ENCODE measurements at regions not wholly inside any gene's neighbourhood (a gene's known extent, or its start where the extent isn't known, plus 50 kb on each side); places are given as distances from the start of the nearest gene placed in this dataset.

DNA sequence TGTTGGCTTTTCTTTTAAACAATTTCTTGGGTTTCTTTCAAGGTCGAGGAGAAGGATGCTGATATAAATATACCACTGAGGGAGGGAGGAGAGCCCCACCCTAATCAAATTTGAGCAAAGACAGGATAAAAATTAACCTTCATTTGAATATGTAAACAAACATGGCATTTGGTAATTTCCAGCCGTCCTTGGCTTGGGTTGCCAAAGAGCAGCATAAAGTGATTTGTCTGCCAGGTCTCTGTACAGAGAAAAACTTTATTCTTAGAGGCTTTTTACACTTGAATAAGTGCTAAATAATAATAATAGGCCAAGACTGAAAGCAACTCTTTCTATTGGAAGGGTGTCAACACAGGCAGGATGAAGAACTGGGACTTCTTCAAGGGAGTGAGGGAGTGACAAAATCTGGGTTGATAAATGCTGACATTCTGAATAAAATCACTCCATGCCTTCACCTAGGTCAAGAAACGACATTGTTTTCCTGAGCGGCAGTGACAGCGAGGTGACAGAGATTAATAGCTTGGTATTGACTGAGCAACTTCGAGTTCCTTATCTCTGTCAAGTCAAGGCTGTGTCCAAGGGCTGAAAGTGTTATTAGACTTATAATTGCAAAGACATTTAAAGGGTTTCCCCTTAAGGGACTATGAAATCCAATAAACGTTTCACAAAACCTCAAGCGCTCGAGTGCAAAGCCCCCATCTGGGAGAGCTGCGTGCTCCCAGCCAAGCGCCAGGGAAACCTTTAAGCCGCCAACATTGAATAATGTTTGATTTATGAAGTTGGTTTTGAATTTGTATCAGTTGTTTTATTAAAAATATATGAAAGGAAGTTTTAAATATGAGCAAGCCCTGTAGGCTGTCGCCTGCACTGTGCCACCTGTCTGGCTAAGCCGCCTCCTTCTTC, 269.5 kb upstream of the N4BP1 start:
- Histone ChIP-seq H3K27me3 (ENCODE audit: low read depth) (no peaks in the 10 kb centered on the region), H3K9me3 (no peaks in the 10 kb centered on the region), H3K4me3 (no peak overlapping the region), H3K4me1 (no peaks in the 10 kb centered on the region), H3K36me3 (replicated peaks) (no peaks in the 10 kb centered on the region)
- in situ Hi-C loops (cut with MboI; ENCODE audit: low sequenced_read_pairs) = no loop called here
- no peak for DNase-seq (ENCODE audit: low spot score in 2 of 2)

DNA sequence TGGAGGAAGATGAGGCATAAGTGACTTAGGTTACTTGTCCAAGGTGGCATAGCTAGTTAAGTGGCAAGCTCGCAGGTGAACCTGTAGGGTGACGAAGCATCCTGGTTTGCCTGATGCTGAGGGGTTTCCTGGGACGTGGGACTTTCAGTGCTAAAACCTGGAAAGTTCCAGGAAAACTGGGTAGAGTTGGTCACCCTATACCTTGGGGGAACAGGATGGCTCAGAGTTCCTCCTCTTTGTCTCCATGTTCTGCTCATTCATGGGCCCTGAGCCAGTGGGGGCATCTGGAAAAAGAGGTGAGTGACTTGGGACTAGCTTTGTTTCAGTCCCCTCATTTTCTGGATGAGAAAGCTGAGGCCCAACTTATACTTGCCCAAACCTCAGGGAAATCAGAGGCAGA, 268.0 kb upstream of the N4BP1 start:
- no peaks in the 10 kb centered on the region for H3K9me3 ChIP-seq
- H3K4me1 ChIP-seq = no peaks in the 10 kb centered on the region
- no peaks in the 10 kb centered on the region for H3K36me3 ChIP-seq (replicated peaks)
- no peak overlapping the region for H3K4me3 ChIP-seq
- H3K27me3 ChIP-seq (ENCODE audit: low read depth) = no peaks in the 10 kb centered on the region
- in situ Hi-C loops (cut with MboI; ENCODE audit: low sequenced_read_pairs) = no loop called here
- no peak for DNase-seq (ENCODE audit: low spot score in 2 of 2)

DNA sequence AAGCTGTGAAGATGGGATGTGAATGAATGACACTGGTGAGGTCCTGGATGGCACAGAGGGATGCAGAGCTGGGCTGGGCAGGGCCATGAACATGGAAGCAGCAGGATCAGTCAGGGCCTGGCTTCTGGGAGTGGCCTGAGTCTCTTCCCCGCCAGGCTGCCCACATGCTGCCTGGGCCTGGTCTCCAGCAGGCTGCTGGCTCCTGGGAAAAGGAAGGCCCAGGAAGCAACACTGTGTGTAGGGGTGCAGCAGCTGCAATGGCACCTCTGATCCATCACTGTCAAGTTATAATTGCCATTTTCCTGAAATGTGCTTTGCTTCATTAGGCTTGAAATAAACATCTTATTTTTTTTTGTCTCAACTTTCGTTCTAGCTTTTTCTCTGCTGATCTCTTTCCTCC, 260.2 kb upstream of the N4BP1 start:
- no peak for DNase-seq (ENCODE audit: low spot score in 2 of 2)
- Histone ChIP-seq H3K4me3 (no peak overlapping the region), H3K4me1 (no peaks in the 10 kb centered on the region), H3K9me3 (no peaks in the 10 kb centered on the region), H3K36me3 (replicated peaks) (no peaks in the 10 kb centered on the region), H3K27me3 (ENCODE audit: low read depth) (no peaks in the 10 kb centered on the region)
- in situ Hi-C loops (cut with MboI; ENCODE audit: low sequenced_read_pairs) = no loop called here

DNA sequence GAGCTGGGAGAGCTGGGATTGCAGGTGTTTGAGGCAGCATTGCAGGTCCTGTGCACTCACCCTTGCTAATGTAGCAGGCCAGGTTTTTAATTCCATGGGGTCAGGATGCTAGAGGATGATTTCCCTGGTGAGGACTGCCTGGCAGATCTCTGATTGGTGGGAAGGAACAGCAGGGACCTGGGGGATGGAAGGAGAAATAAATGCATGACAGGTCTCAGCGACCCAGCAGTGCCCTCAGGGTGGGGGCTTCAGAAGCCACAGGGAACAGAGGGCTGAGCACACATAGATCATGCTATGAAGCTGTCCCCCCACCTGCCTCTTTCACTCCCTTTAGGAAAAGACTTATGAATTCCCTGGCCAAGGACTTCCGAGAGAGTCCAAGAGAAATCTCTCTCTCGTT, 255.5 kb upstream of the N4BP1 start:
- no peak for DNase-seq (ENCODE audit: low spot score in 2 of 2)
- no peaks in the 10 kb centered on the region for H3K9me3 ChIP-seq
- no peaks in the 10 kb centered on the region for H3K4me1 ChIP-seq
- in situ Hi-C loops (cut with MboI; ENCODE audit: low sequenced_read_pairs) = no loop called here
- no peaks in the 10 kb centered on the region for H3K36me3 ChIP-seq (replicated peaks)
- no peaks in the 10 kb centered on the region for H3K27me3 ChIP-seq (ENCODE audit: low read depth)
- no peak overlapping the region for H3K4me3 ChIP-seq

DNA sequence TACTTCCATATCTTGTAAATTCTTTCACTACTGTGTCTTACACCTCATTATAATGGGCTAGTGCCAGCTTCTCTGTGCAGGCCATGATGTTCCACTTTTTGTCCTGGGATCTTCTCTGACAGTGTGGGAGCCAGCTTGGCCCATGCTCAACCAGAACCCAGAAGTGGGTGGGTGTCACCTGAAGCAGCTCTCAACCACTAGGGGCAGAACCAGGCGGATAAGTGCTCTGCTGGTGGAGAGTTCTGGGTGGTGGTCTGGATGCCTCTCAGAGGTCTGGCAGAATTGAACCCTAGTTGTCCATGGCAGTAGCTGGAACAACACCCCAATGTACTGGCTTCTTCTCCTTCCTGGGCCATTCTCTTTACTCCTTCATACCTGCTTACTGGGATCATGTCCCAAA, 254.1 kb upstream of the N4BP1 start:
- H3K27me3 ChIP-seq (ENCODE audit: low read depth) = no peaks in the 10 kb centered on the region
- in situ Hi-C loops (cut with MboI; ENCODE audit: low sequenced_read_pairs) = no loop called here
- no peaks in the 10 kb centered on the region for H3K4me1 ChIP-seq
- H3K4me3 ChIP-seq = no peak overlapping the region
- no peak for DNase-seq (ENCODE audit: low spot score in 2 of 2)
- H3K9me3 ChIP-seq = no peaks in the 10 kb centered on the region
- H3K36me3 ChIP-seq (replicated peaks) = no peaks in the 10 kb centered on the region

DNA sequence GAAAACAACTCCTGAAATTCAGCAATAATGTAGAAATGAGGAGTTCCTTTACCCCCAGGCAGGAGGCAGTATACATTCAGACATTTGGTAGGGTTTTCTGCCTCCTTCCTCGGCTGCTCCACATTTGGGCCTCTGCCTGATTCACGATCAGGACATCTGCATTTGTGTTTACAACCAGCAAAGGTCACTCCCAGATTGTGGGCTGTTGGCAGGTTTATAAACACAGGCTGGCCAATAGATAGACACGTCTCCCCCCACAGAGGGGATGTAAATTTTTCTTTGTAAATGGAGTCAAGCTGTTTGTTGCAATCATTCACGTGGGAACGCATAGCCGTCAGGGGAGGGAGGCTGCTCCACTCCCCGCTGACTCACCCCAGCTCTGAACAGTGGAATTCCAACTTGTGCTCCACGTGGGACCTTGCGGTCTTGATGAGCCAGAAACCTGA, 252.1 kb upstream of the N4BP1 start:
- no peak overlapping the region for H3K4me3 ChIP-seq
- H3K9me3 ChIP-seq = no peaks in the 10 kb centered on the region
- no peak for DNase-seq (ENCODE audit: low spot score in 2 of 2)
- in situ Hi-C loops (cut with MboI; ENCODE audit: low sequenced_read_pairs) = no loop called here
- no peaks in the 10 kb centered on the region for H3K27me3 ChIP-seq (ENCODE audit: low read depth)
- no peaks in the 10 kb centered on the region for H3K36me3 ChIP-seq (replicated peaks)
- H3K4me1 ChIP-seq = no peaks in the 10 kb centered on the region

DNA sequence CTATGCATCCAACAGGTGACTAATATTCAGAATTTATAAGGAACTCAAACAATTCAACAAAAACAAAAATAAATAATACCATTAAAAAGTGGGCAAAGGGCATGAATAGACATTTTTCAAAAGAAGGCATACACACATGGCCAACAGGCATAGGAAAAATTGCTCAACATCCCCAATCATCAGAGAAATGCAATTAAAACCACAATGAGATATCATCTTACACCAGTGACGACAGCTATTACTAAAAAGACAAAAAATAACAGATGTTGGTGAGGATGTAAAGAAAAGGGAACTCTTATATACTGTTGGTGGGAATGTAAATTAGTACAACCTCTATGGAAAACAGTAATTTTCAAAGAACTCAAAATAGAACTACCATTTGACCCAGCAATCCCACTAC, 250.4 kb upstream of the N4BP1 start:
- no peak for DNase-seq (ENCODE audit: low spot score in 2 of 2)
- H3K4me3 ChIP-seq = no peak overlapping the region
- H3K27me3 ChIP-seq (ENCODE audit: low read depth) = no peaks in the 10 kb centered on the region
- in situ Hi-C loops (cut with MboI; ENCODE audit: low sequenced_read_pairs) = no loop called here
- no peaks in the 10 kb centered on the region for H3K4me1 ChIP-seq
- H3K9me3 ChIP-seq = no peaks in the 10 kb centered on the region
- no peaks in the 10 kb centered on the region for H3K36me3 ChIP-seq (replicated peaks)

DNA sequence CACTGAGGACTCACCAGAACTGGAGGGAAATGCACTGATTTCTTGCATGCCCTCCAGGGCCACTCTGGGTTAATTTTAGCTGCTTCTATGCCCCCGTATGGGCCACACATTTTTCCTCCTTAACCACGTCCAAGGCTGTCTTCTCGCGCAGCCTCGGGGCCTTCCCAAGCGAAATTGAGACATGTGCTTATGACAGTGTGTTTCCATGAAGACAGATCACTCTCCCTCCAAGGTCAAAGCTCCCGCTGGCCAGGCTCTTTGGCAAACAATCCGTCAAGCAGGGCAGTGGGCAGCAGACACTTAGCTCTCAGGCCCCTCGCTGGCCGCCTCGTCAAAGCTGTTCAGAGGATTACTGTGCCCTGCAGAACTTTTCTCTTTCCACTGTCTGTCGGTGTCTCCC, 243.0 kb upstream of the N4BP1 start:
- Histone ChIP-seq H3K4me3 (no peak overlapping the region), H3K4me1 (no peaks in the 10 kb centered on the region), H3K27me3 (ENCODE audit: low read depth) (no peaks in the 10 kb centered on the region), H3K36me3 (replicated peaks) (no peaks in the 10 kb centered on the region), H3K9me3 (no peaks in the 10 kb centered on the region)
- in situ Hi-C loops (cut with MboI; ENCODE audit: low sequenced_read_pairs) = no loop called here
- DNase-seq (ENCODE audit: low spot score in 2 of 2) = no peak

DNA sequence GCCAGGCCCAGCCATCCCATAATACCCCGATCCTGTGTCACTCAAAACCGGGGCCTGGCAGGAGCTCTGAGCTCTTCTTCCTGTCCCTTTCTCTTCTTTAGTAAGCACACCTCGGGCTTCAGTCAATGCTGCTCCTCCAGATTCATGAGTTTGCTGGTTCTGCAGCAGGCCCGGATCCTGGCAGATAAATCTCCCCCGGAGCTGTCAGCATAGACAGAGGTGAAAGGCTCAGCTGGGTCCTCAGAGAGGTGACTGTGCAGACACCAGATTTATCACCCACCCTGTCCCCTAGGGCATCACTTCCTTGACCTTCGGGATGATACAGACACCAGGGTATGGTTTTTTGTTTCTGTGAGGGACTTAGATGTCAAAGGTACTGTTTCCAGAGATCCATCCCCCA, 242.5 kb upstream of the N4BP1 start:
- Histone ChIP-seq H3K36me3 (replicated peaks) (no peaks in the 10 kb centered on the region), H3K4me1 (no peaks in the 10 kb centered on the region), H3K27me3 (ENCODE audit: low read depth) (no peaks in the 10 kb centered on the region), H3K4me3 (no peak overlapping the region), H3K9me3 (no peaks in the 10 kb centered on the region)
- in situ Hi-C loops (cut with MboI; ENCODE audit: low sequenced_read_pairs) = no loop called here
- no peak for DNase-seq (ENCODE audit: low spot score in 2 of 2)

DNA sequence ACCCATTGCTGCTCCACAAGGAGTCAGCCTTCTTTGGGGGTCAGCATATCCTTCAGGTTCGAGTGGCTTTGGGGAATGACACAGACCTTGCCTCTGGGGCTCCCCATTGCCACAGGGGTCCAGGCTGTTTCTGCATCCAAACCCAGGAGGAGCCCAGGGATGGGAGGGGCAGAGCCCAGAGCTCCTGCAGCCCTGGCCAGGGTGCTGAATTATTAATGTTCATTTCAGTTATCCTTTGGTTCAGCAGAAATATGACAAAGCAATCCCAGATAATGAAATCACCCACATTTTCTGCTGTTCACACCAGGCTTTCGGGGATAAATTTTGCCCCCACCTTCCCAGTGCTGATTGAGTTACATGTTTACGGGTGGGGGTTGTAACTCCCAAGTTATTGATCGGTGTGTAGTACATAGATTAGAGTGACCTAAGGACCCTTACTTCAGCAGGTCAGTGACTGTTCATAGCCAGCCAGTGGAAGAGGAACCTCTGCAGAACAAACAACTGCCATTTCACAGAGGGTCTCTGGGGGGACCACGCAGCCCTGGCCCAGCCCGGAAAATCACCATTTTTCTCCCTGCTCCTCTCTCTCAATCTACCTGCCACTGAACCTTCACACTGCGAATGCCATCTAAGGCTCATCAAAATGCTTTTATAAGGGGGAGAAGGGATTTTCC, 240.3 kb upstream of the N4BP1 start:
- Histone ChIP-seq H3K4me1 (no peaks in the 10 kb centered on the region), H3K4me3 (no peak overlapping the region), H3K9me3 (no peaks in the 10 kb centered on the region), H3K27me3 (ENCODE audit: low read depth) (no peaks in the 10 kb centered on the region), H3K36me3 (replicated peaks) (no peaks in the 10 kb centered on the region)
- in situ Hi-C loops (cut with MboI; ENCODE audit: low sequenced_read_pairs) = no loop called here
- no peak for DNase-seq (ENCODE audit: low spot score in 2 of 2)

DNA sequence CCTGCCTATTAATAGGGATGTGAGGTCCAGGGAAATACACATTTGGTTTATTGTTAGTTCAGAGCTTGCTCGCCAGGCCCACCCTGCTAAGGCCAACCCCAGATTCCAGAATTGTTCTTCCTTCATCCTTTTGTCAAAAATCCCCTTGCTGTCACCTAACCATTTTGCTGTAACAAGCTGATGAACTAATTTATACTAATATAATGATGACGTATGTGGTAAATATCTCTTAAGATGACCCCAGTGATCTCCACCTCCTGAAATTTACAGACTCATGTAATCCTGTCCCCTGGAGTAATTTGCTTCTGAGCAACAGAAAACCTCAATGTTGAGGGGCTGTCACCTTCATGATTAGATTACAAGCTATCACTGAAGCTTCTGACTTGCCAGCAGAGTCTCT, 236.3 kb upstream of the N4BP1 start:
- no peak overlapping the region for H3K4me3 ChIP-seq
- no peaks in the 10 kb centered on the region for H3K4me1 ChIP-seq
- H3K27me3 ChIP-seq (ENCODE audit: low read depth) = no peaks in the 10 kb centered on the region
- DNase-seq (ENCODE audit: low spot score in 2 of 2) = no peak
- in situ Hi-C loops (cut with MboI; ENCODE audit: low sequenced_read_pairs) = no loop called here
- no peaks in the 10 kb centered on the region for H3K9me3 ChIP-seq
- H3K36me3 ChIP-seq (replicated peaks) = no peaks in the 10 kb centered on the region

DNA sequence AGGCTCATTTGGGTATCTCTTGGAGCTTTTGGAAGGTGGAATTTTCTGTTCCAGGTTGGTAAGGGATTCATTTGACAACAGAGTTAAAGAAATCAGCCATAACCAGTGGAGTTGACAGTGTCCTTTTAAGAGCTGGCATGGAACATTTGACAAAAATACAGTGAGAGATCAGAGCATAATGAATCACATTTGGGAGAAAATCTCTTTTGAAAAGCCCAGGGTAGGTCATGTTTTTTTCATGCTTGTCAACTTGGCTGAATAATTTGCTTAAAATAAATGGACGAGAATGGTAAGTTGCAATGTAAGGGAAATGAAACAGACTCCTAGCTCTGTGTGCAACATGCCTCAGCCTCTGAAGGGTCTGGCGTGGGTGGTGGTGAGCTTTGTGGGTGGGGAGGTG, 235.3 kb upstream of the N4BP1 start:
- in situ Hi-C loops (cut with MboI; ENCODE audit: low sequenced_read_pairs) = no loop called here
- H3K9me3 ChIP-seq = no peaks in the 10 kb centered on the region
- DNase-seq (ENCODE audit: low spot score in 2 of 2) = no peak
- no peaks in the 10 kb centered on the region for H3K4me1 ChIP-seq
- no peaks in the 10 kb centered on the region for H3K27me3 ChIP-seq (ENCODE audit: low read depth)
- no peaks in the 10 kb centered on the region for H3K36me3 ChIP-seq (replicated peaks)
- H3K4me3 ChIP-seq = no peak overlapping the region

DNA sequence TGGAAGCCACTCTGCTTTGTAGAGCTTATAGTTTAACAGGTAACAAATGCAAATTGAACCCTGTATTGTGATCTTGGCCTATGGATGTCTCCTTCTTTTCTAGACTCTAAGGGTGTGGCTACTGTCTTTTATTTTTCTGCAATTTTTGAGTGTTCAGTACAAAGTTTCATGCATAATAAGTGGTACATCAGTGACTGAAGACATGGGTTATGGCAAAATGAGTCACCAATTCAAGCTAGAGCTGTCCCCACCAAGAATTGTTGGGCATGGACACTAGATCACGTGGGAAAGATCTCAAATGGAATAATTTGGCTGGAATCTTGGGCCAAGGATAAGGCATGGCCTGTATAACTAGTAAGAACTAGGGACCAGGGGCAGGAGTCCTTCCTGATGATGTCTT, 228.4 kb upstream of the N4BP1 start:
- Histone ChIP-seq H3K27me3 (ENCODE audit: low read depth) (no peaks in the 10 kb centered on the region), H3K36me3 (replicated peaks) (no peaks in the 10 kb centered on the region), H3K4me3 (no peak overlapping the region), H3K9me3 (no peaks in the 10 kb centered on the region), H3K4me1 (no peaks in the 10 kb centered on the region)
- in situ Hi-C loops (cut with MboI; ENCODE audit: low sequenced_read_pairs) = no loop called here
- no peak for DNase-seq (ENCODE audit: low spot score in 2 of 2)

DNA sequence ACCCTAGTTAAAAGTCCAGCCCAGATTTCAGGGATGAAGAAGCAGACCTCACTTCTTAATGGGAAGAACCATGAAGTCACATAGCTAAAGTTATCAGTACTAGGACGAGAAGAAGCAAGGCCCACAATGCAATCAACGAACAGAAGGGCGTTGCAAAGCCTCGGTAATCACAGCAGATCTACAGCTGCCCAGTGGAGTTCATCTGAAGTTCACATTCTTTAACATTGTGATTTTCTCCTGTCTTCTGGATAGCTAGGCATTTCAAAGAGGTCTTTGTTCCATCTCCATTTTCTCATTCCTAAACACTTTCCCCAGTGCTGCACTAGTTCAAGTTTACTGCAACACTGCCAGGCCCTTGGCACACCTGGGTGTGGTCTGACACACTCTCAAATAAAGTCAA, 226.7 kb upstream of the N4BP1 start:
- Histone ChIP-seq H3K36me3 (replicated peaks) (no peaks in the 10 kb centered on the region), H3K9me3 (no peaks in the 10 kb centered on the region), H3K27me3 (ENCODE audit: low read depth) (no peaks in the 10 kb centered on the region), H3K4me1 (no peaks in the 10 kb centered on the region), H3K4me3 (no peak overlapping the region)
- in situ Hi-C loops (cut with MboI; ENCODE audit: low sequenced_read_pairs) = no loop called here
- no peak for DNase-seq (ENCODE audit: low spot score in 2 of 2)

Data from HAP-1 (cell line).